Epidermal melanocyte (primary cell): ENCODE measurements at regions not wholly inside any gene's neighbourhood (a gene's known extent, or its start where the extent isn't known, plus 50 kb on each side); places are given as distances from the start of the nearest gene placed in this dataset.

Source experiments
- DNase-seq: peaks from one replicate; pipeline ENCODE4 v3.0.0; 2011; ENCODE audit warnings: low spot score; ENCODE audit not compliant: insufficient read length

GRCh38 chr6:149181304-149181703 is 136.2 kb upstream of the TAB2 start:
- no peak for DNase-seq

GRCh38 chr6:149182262-149182661 is 135.2 kb upstream of the TAB2 start:
- no peak for DNase-seq

DNA sequence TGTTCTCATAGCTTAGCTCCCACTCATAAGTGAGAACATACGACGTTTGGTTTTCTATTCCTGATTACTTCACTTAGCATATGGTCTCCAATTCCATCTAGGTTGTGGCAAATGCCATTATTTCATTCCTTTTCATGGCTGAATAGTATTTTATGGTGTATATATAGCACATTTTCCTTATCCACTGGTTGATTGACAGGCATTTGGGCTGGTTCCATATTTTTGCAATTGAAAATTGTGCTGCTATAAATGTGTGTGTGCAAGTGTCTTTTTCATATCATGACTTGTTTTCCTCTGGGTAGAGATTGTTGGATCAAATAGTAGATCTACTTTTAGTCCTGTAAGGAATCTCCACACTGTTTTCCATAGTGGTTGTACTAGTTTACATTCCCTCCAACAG is 133.0 kb upstream of the TAB2 start:
- no peak for DNase-seq

- no peak for DNase-seq
These were observed 131.6 kb upstream of the TAB2 start for GRCh38 chr6:149185799-149186357.

GRCh38 chr6:149186873-149187272 is 130.6 kb upstream of the TAB2 start:
- DNase-seq, result no peak

DNA sequence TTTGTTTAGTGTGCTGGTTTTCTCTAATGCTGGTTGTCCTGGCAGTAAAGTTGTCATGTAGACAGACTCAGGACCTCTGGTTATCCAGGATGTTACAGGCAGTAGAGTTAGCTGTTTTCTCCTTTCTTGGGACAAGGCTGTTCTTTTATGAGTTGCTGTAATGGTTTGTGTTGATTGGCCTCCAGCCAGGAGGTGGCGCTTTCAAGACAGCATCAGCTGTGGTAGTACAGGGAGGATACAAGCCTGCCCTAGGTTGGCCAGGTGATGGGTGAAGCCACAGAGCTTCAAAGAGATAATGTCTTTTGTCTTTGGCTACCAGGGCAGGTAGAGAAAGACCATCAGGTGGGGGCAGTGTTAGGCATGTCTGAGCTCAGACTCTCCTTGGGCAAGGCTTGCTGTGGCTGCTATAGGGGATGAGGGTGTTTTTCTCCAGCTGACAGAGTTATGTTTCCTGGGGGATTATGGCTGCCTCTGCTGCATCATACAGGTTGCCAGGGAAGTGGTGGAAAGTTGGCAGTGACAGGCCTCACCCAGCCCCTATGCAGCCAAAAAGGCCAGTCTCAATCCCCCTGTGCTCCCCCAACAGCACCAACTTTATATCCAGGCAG is 127.2 kb upstream of the TAB2 start:
- no peak for DNase-seq

DNA sequence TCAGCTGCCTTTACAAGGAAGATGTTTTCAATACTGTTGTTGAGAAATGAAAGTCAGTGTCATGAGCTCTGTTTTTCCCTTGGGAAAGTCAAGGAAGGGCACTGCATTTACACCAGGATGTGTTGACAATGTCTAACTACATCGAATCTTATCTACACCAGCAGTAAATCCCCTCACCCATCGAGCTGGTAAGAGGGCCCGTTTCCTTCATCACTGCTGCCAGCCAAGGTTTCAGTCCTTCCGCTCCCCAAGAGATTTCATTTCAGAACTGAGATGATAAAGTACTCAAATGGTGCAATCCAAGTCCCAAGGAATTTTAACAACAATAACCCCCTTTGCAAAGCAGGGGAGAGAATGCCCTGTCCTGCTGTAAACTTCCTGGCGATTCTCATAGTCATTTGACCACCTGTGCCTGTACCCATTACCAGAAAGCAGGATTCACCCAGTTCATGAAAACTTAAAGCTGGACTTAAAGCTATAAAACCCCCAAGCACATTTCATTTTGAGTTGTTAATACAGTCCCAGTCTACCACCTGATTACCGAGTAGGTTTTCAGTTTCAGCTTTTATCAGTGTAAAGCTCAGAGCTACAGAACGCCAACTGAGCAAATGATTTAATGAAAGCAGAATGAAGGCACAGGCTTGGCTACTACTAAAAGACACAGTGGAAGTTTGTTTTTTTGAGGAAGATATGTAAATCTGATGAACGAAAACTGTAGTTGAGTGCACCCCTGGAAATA is 122.5 kb upstream of the TAB2 start:
- DNase-seq, result no peak

GRCh38 chr6:149196091-149196490 is 121.4 kb upstream of the TAB2 start:
- DNase-seq, result no peak

DNA sequence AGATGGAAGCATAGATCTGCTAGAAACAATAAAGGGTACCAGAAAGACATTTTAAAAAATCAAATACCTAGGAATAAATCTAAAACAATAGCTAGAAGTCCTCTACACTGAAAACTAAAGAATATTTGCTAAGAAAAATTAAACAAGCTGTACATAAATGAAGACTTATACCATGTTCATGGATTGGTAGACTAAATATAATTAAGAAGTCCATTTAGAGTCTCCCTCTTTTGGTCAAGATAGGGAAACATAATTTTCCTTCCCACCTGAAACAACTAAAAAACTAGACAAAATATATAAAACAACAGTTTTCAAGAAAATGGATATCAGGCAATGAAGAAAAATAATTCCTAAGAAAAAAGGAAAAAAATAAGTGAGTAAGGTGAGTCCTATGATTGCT is 120.0 kb upstream of the TAB2 start:
- DNase-seq, result no peak

GRCh38 chr6:149198265-149198664 is 119.2 kb upstream of the TAB2 start:
- no peak for DNase-seq

- no peak for DNase-seq
These were observed 117.1 kb upstream of the TAB2 start for GRCh38 chr6:149200282-149200945.

DNA sequence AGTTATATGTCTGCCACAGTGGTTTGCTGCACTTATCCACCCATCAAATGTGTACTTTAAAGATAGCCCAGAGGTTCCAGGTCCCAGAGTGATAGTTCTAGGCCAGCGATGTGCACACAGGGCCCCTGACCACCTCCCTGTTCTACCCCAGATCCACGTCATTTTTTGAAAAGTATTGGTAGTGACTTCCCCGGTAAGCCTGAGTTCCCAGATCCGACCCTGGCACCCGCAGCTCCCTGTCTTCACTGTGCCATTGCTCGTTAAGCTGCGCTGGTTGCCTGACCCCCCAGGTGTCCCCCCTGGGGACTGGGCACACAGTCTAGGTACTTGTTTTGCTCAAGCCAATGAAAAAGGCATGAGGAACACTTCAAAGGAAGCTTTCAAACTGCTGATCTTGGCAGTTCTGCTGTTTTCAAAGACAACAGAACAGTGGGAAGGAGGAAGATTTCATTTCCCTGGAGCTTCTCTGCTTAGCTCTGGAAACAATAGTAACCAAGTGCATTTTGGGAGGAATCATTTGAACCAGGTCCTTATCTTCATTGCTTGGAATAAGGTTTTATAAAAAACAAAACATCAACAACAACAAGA is 116.3 kb upstream of the TAB2 start:
- no peak for DNase-seq

GRCh38 chr6:149202100-149202499 is 115.4 kb upstream of the TAB2 start:
- DNase-seq, result no peak

- no peak for DNase-seq
These were observed 114.6 kb upstream of the TAB2 start for GRCh38 chr6:149202952-149203351.

- no peak for DNase-seq
These were observed 114.0 kb upstream of the TAB2 start for GRCh38 chr6:149203509-149203908.

- no peak for DNase-seq
These were observed 109.3 kb upstream of the TAB2 start for GRCh38 chr6:149208134-149208601.

GRCh38 chr6:149209871-149210775 is 107.4 kb upstream of the TAB2 start:
- DNase-seq, result peak; percentile 39

GRCh38 chr6:149211046-149211571 is 106.4 kb upstream of the TAB2 start:
- no peak for DNase-seq

DNA sequence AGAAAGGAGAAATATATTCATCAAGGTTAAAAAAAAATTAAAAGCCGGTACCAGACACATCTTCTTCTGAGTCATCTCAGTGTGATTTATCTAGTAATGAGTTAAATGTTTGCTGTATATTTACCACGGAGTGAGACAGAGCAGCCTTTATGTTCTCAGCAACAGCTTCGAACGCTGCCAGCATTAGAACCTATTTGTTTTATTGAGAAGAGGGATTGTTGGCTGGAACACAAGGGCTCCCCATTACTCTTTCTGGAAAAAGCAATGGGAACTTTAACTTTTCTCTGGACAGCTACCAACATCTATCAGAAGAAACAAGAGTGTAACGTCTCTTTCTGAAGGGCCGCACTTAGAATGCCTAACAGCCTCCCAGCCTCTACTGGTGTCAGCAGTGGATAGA is 105.3 kb upstream of the TAB2 start:
- peak; percentile 33 for DNase-seq
